ENCODE measurements at regions not wholly inside any gene's neighbourhood (a gene's known extent, or its start where the extent isn't known, plus 50 kb on each side); places are given as distances from the start of the nearest gene placed in this dataset.

DNA sequence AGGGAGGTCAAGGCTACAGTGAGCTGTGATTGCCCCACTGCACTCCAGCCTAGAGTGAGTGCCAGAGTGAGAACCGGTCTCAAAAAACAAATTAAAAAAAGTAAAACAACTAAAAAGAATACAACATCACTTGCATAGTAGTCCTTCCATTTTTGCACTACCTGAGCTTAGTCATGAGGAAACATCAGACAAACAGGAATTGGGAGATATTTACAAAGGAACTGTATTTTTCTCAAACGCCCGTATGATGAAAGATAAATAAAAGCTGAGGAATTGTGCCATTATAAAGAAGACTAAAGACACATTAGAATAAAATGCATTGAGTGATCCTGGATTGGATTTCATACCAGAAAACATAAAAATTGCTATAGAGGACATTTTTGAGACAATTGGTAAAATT is 50.0 kb upstream of the ATP8B1 start:
- TF ChIP-seq, protein P1, sequence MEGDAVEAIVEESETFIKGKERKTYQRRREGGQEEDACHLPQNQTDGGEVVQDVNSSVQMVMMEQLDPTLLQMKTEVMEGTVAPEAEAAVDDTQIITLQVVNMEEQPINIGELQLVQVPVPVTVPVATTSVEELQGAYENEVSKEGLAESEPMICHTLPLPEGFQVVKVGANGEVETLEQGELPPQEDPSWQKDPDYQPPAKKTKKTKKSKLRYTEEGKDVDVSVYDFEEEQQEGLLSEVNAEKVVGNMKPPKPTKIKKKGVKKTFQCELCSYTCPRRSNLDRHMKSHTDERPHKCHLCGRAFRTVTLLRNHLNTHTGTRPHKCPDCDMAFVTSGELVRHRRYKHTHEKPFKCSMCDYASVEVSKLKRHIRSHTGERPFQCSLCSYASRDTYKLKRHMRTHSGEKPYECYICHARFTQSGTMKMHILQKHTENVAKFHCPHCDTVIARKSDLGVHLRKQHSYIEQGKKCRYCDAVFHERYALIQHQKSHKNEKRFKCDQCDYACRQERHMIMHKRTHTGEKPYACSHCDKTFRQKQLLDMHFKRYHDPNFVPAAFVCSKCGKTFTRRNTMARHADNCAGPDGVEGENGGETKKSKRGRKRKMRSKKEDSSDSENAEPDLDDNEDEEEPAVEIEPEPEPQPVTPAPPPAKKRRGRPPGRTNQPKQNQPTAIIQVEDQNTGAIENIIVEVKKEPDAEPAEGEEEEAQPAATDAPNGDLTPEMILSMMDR (IDR thresholded peaks at IDR 0.05), result no peak
- TF ChIP-seq POLR2A (IDR thresholded peaks at IDR 0.05) (no peak), EP300 (IDR thresholded peaks at IDR 0.05; ENCODE audit: low read depth) (no peak), POLR2AphosphoS5 (IDR thresholded peaks at IDR 0.05) (no peak)

Measured in transverse colon (tissue), 4 donors.